GM23338 (cell line): ENCODE measurements at regions not wholly inside any gene's neighbourhood (a gene's known extent, or its start where the extent isn't known, plus 50 kb on each side); places are given as distances from the start of the nearest gene placed in this dataset.

Source experiments
- ATAC-seq: fragments of 200-7000 bp; cut with Tn5 transposase; 3 replicates; pipeline ENCODE4 v1.9.1; 2020
- DNase-seq: peaks from one replicate; pipeline ENCODE4 v3.0.0-alpha.2; 2015; ENCODE audit warnings: low spot score
- H2AFZ ChIP-seq: fragments of 200-600 bp; sonication (generic); 2 replicates; pipeline ENCODE4 v1.8.0; 2016; ENCODE audit warnings: antibody characterized with exemption, mild to moderate bottlenecking, moderate library complexity
- H3F3A ChIP-seq: fragments of 200-600 bp; sonication (generic); replicated peaks from 2 replicates; pipeline ENCODE4 v1.8.0; 2017; ENCODE audit warnings: antibody characterized with exemption, mixed run types, low read depth
- H3K27ac ChIP-seq: fragments of 200-600 bp; sonication (generic); 2 replicates; pipeline ENCODE4 v1.6.1; 2016; ENCODE audit warnings: low read depth
- H3K27me3 ChIP-seq: fragments of 200-600 bp; sonication (generic); 2 replicates; pipeline ENCODE4 v1.8.0; 2016; ENCODE audit warnings: mild to moderate bottlenecking, mixed run types, moderate library complexity; ENCODE audit not compliant: insufficient read depth
- H3K36me3 ChIP-seq: fragments of 200-600 bp; sonication (generic); 2 replicates; pipeline ENCODE4 v1.8.0; 2016; ENCODE audit warnings: mild to moderate bottlenecking; ENCODE audit not compliant: insufficient read depth
- H3K4me1 ChIP-seq: fragments of 200-600 bp; sonication (generic); 2 replicates; pipeline ENCODE4 v1.8.0; 2016; ENCODE audit warnings: mild to moderate bottlenecking, moderate library complexity; ENCODE audit not compliant: insufficient read depth
- H3K4me2 ChIP-seq: fragments of 200-600 bp; sonication (generic); 2 replicates; pipeline ENCODE4 v1.7.1; 2017; ENCODE audit warnings: mixed run types
- H3K4me3 ChIP-seq: fragments of 200-600 bp; sonication (generic); 2 replicates; pipeline ENCODE4 v1.6.1; 2016; ENCODE audit warnings: mixed run types
- H3K79me2 ChIP-seq: fragments of 200-600 bp; sonication (generic); replicated peaks from 2 replicates; pipeline ENCODE4 v1.8.0; 2017; ENCODE audit warnings: mild to moderate bottlenecking; ENCODE audit not compliant: insufficient read depth
- H3K9me2 ChIP-seq: fragments of 200-600 bp; sonication (generic); 2 replicates; pipeline ENCODE4 v1.8.0; 2017; ENCODE audit not compliant: insufficient read depth
- H4K20me1 ChIP-seq: fragments of 200-600 bp; sonication (generic); replicated peaks from 2 replicates; pipeline ENCODE4 v1.8.0; 2017; ENCODE audit warnings: mild to moderate bottlenecking; ENCODE audit not compliant: insufficient read depth
- H3K27ac Mint-ChIP-seq: 2 replicates; pipeline ENCODE4 v1.8.0; 2020; ENCODE audit warnings: inconsistent platforms, mild to moderate bottlenecking, moderate library complexity, mixed read lengths
- H3K27me3 Mint-ChIP-seq: 3 replicates; pipeline ENCODE4 v1.8.0; 2022; ENCODE audit warnings: low read depth, mild to moderate bottlenecking, moderate library complexity, mixed read lengths, inconsistent platforms; ENCODE audit not compliant: insufficient read depth, poor library complexity
- H3K36me3 Mint-ChIP-seq: 3 replicates; pipeline ENCODE4 v1.8.0; 2021; ENCODE audit warnings: low read depth, mild to moderate bottlenecking, inconsistent platforms, moderate library complexity, mixed read lengths
- H3K4me1 Mint-ChIP-seq: 3 replicates; pipeline ENCODE4 v1.8.0; 2020; ENCODE audit warnings: mild to moderate bottlenecking, inconsistent platforms, mixed read lengths
- H3K4me3 Mint-ChIP-seq: 3 replicates; pipeline ENCODE4 v1.8.0; 2021; ENCODE audit warnings: moderate library complexity, mild to moderate bottlenecking, inconsistent platforms, mixed read lengths
- H3K9me3 Mint-ChIP-seq: 3 replicates; pipeline ENCODE4 v1.8.0; 2020; ENCODE audit warnings: moderate library complexity, mild to moderate bottlenecking, inconsistent platforms, mixed read lengths
- CREB1 ChIP-seq: fragments of 250-450 bp; sonication (Bioruptor Pico); IDR thresholded peaks from 2 replicates; pipeline ENCODE4 v1.5.0; 2020; ENCODE audit warnings: low read depth, mild to moderate bottlenecking, moderate library complexity
- EZH2 ChIP-seq: fragments of 200-600 bp; sonication (generic); IDR thresholded peaks from one replicate; pipeline ENCODE4 v1.8.0; 2017; ENCODE audit warnings: antibody characterized with exemption, mild to moderate bottlenecking, low read depth; ENCODE audit not compliant: unreplicated experiment
- EZH2phosphoT487 ChIP-seq: fragments of 200-600 bp; sonication (generic); IDR thresholded peaks from one replicate; pipeline ENCODE4 v1.8.1; 2018; ENCODE audit warnings: antibody characterized with exemption; ENCODE audit not compliant: unreplicated experiment
- JUNB ChIP-seq: IDR thresholded peaks from one replicate; pipeline ENCODE4 v1.6.1; 2016; ENCODE audit warnings: antibody characterized with exemption; ENCODE audit not compliant: unreplicated experiment
- NANOG ChIP-seq: IDR thresholded peaks from 2 replicates; pipeline ENCODE4 v1.6.1; 2016; ENCODE audit warnings: antibody characterized with exemption, borderline replicate concordance
- POLR2AphosphoS5 ChIP-seq: IDR thresholded peaks from 2 replicates; pipeline ENCODE4 v1.6.1; 2016; ENCODE audit warnings: antibody characterized with exemption, low read depth
- STAT1 ChIP-seq: IDR thresholded peaks from one replicate; pipeline ENCODE4 v1.6.1; 2016; ENCODE audit warnings: antibody characterized with exemption; ENCODE audit not compliant: unreplicated experiment
- ZNF114 ChIP-seq: fragments of 250-450 bp; sonication (Bioruptor Pico); IDR thresholded peaks from 2 replicates; pipeline ENCODE4 v1.5.0; 2020; ENCODE audit warnings: mild to moderate bottlenecking, moderate library complexity
- ZNF331 ChIP-seq: fragments of 250-450 bp; sonication (Bioruptor Pico); IDR thresholded peaks from 2 replicates; pipeline ENCODE4 v1.5.0; 2020; ENCODE audit warnings: low read depth, mild to moderate bottlenecking, moderate library complexity
- TF ChIP-seq, protein P1 (sequence below): fragments of 250-450 bp; sonication (Bioruptor Pico); IDR thresholded peaks from 2 replicates; pipeline ENCODE4 v1.5.0; 2020; ENCODE audit warnings: mild to moderate bottlenecking, moderate library complexity
- TF ChIP-seq, protein P2 (sequence below): IDR thresholded peaks from 2 replicates; pipeline ENCODE4 v1.6.1; 2016; ENCODE audit warnings: antibody characterized with exemption
- TF ChIP-seq, protein P3 (sequence below): IDR thresholded peaks from one replicate; pipeline ENCODE4 v1.6.1; 2018; ENCODE audit warnings: antibody characterized with exemption; ENCODE audit not compliant: unreplicated experiment
- TF ChIP-seq, protein P4 (sequence below), 2 experiments: fragments of 200-600 bp in 1 of 2; sonication (generic) in 1 of 2; conservative IDR thresholded peaks; 2 replicates each; pipeline versions ENCODE4 v1.5.1 to v1.6.1; 2016 to 2017; ENCODE audit warnings: antibody characterized with exemption in 2 of 2, low read depth in 2 of 2, mild to moderate bottlenecking in 2 of 2, moderate library complexity in 1 of 2

DNA sequence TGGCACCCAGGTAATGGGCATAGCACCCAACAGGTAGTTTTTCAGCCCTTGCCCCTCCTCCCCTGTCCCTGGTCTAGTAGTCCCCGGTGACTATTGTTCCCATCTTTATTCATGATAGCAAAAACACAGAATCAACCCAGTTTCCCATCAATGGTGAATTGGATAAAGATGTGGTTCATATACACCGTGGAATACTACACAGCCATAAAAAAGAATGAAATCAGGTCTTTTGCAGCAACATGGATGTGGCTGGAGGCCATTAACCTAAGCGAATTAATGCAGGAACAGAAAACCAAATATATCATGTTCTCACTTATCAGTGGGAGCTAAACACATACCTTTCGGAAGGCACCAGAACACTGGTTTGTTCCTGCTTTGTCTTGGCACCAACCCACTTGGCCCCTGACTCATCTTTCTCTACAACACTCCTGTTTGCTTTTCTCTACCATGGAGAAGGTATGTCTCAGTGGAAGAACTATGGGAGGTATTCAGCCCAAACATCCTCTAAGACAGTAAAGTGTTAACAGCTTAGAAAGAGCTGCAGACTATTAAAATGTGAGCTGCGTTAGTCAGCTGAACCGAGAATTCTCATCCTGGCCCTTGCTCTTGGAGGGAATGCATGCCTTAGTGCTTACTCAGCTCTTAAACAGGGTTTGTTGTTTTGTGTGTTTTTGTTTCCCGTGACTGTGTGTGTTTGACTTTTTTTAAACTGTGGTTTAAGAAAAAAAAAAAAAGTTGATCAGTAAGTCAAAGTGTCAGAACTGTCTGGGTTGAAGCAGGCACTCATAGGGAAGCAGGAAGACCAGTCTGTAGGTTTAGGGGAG, 203.0 kb downstream of the TOMM20 start:
- Histone ChIP-seq H3K27me3 (no peaks in the 10 kb centered on the region), H3F3A (no peaks in the 10 kb centered on the region), H3K79me2 (no peaks in the 10 kb centered on the region), H4K20me1 (no peaks in the 10 kb centered on the region), H3K4me1 (peaks cover 4% of the 10 kb centered on the region; the same call in 1 of the 2 replicates), H3K36me3 (no peaks in the 10 kb centered on the region), H2AFZ (peak overlapping the region; percentile 79; the same call in 1 of the 2 replicates), H3K4me3 (no peak overlapping the region), H3K4me2 (no peak overlapping the region), H3K27ac (no peak overlapping the region), H3K9me2 (no peaks in the 10 kb centered on the region)
- Mint-ChIP-seq H3K36me3 (no peaks in the 10 kb centered on the region), H3K4me3 (no peak overlapping the region), H3K4me1 (peaks cover 29% of the 10 kb centered on the region), H3K9me3 (no peaks in the 10 kb centered on the region; the same call in 2 of the 3 replicates), H3K27me3 (peaks cover 14% of the 10 kb centered on the region), H3K27ac (0 out of 2 replicates have a peak overlapping the region, but pooled peaks have one; percentile 46)
- TF ChIP-seq ZNF114 (CRISPR knock-in tag) (no peak), CREB1 (no peak), NANOG (no peak), POLR2AphosphoS5 (no peak), ZNF331 (CRISPR knock-in tag) (no peak), STAT1 (no peak), EZH2phosphoT487 (no peak), EZH2 (no peak), JUNB (no peak)
- TF ChIP-seq, protein P1, sequence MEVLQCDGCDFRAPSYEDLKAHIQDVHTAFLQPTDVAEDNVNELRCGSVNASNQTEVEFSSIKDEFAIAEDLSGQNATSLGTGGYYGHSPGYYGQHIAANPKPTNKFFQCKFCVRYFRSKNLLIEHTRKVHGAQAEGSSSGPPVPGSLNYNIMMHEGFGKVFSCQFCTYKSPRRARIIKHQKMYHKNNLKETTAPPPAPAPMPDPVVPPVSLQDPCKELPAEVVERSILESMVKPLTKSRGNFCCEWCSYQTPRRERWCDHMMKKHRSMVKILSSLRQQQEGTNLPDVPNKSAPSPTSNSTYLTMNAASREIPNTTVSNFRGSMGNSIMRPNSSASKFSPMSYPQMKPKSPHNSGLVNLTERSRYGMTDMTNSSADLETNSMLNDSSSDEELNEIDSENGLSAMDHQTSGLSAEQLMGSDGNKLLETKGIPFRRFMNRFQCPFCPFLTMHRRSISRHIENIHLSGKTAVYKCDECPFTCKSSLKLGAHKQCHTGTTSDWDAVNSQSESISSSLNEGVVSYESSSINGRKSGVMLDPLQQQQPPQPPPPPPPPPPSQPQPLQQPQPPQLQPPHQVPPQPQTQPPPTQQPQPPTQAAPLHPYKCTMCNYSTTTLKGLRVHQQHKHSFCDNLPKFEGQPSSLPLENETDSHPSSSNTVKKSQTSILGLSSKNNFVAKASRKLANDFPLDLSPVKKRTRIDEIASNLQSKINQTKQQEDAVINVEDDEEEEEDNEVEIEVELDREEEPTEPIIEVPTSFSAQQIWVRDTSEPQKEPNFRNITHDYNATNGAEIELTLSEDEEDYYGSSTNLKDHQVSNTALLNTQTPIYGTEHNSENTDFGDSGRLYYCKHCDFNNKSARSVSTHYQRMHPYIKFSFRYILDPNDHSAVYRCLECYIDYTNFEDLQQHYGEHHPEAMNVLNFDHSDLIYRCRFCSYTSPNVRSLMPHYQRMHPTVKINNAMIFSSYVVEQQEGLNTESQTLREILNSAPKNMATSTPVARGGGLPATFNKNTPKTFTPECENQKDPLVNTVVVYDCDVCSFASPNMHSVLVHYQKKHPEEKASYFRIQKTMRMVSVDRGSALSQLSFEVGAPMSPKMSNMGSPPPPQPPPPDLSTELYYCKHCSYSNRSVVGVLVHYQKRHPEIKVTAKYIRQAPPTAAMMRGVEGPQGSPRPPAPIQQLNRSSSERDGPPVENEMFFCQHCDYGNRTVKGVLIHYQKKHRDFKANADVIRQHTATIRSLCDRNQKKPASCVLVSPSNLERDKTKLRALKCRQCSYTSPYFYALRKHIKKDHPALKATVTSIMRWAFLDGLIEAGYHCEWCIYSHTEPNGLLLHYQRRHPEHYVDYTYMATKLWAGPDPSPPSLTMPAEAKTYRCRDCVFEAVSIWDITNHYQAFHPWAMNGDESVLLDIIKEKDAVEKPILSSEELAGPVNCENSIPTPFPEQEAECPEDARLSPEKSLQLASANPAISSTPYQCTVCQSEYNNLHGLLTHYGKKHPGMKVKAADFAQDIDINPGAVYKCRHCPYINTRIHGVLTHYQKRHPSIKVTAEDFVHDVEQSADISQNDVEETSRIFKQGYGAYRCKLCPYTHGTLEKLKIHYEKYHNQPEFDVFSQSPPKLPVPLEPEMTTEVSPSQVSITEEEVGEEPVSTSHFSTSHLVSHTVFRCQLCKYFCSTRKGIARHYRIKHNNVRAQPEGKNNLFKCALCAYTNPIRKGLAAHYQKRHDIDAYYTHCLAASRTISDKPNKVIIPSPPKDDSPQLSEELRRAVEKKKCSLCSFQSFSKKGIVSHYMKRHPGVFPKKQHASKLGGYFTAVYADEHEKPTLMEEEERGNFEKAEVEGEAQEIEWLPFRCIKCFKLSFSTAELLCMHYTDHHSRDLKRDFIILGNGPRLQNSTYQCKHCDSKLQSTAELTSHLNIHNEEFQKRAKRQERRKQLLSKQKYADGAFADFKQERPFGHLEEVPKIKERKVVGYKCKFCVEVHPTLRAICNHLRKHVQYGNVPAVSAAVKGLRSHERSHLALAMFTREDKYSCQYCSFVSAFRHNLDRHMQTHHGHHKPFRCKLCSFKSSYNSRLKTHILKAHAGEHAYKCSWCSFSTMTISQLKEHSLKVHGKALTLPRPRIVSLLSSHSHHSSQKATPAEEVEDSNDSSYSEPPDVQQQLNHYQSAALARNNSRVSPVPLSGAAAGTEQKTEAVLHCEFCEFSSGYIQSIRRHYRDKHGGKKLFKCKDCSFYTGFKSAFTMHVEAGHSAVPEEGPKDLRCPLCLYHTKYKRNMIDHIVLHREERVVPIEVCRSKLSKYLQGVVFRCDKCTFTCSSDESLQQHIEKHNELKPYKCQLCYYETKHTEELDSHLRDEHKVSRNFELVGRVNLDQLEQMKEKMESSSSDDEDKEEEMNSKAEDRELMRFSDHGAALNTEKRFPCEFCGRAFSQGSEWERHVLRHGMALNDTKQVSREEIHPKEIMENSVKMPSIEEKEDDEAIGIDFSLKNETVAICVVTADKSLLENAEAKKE: no peak
- TF ChIP-seq, protein P2, sequence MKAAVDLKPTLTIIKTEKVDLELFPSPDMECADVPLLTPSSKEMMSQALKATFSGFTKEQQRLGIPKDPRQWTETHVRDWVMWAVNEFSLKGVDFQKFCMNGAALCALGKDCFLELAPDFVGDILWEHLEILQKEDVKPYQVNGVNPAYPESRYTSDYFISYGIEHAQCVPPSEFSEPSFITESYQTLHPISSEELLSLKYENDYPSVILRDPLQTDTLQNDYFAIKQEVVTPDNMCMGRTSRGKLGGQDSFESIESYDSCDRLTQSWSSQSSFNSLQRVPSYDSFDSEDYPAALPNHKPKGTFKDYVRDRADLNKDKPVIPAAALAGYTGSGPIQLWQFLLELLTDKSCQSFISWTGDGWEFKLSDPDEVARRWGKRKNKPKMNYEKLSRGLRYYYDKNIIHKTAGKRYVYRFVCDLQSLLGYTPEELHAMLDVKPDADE: no peak
- TF ChIP-seq, protein P3, sequence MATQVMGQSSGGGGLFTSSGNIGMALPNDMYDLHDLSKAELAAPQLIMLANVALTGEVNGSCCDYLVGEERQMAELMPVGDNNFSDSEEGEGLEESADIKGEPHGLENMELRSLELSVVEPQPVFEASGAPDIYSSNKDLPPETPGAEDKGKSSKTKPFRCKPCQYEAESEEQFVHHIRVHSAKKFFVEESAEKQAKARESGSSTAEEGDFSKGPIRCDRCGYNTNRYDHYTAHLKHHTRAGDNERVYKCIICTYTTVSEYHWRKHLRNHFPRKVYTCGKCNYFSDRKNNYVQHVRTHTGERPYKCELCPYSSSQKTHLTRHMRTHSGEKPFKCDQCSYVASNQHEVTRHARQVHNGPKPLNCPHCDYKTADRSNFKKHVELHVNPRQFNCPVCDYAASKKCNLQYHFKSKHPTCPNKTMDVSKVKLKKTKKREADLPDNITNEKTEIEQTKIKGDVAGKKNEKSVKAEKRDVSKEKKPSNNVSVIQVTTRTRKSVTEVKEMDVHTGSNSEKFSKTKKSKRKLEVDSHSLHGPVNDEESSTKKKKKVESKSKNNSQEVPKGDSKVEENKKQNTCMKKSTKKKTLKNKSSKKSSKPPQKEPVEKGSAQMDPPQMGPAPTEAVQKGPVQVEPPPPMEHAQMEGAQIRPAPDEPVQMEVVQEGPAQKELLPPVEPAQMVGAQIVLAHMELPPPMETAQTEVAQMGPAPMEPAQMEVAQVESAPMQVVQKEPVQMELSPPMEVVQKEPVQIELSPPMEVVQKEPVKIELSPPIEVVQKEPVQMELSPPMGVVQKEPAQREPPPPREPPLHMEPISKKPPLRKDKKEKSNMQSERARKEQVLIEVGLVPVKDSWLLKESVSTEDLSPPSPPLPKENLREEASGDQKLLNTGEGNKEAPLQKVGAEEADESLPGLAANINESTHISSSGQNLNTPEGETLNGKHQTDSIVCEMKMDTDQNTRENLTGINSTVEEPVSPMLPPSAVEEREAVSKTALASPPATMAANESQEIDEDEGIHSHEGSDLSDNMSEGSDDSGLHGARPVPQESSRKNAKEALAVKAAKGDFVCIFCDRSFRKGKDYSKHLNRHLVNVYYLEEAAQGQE: no peak
- TF ChIP-seq, protein P4, sequence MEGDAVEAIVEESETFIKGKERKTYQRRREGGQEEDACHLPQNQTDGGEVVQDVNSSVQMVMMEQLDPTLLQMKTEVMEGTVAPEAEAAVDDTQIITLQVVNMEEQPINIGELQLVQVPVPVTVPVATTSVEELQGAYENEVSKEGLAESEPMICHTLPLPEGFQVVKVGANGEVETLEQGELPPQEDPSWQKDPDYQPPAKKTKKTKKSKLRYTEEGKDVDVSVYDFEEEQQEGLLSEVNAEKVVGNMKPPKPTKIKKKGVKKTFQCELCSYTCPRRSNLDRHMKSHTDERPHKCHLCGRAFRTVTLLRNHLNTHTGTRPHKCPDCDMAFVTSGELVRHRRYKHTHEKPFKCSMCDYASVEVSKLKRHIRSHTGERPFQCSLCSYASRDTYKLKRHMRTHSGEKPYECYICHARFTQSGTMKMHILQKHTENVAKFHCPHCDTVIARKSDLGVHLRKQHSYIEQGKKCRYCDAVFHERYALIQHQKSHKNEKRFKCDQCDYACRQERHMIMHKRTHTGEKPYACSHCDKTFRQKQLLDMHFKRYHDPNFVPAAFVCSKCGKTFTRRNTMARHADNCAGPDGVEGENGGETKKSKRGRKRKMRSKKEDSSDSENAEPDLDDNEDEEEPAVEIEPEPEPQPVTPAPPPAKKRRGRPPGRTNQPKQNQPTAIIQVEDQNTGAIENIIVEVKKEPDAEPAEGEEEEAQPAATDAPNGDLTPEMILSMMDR (conservative IDR thresholded peaks at IDR 0.05; ENCODE audit: low read depth in 2 of 2): no peak
- DNase-seq (peak; percentile 39), ATAC-seq (peak; percentile 46)
